ENCODE measurements at regions not wholly inside any gene's neighbourhood (a gene's known extent, or its start where the extent isn't known, plus 50 kb on each side); places are given as distances from the start of the nearest gene placed in this dataset.
A peak's percentile ranks its signal among the peaks of the same experiment; 100 is the strongest.

- Histone ChIP-seq H3K4me3 (no peak overlapping the region), H3K36me3 (no peaks in the 10 kb centered on the region), H3K27me3 (no peaks in the 10 kb centered on the region), H3K4me1 (peaks cover 0 to 17% (median 0%) of the 10 kb centered on the region in 9 donors), H3K27ac (peak overlapping the region in 3 of 10 donors; percentile 26 to 80 (median 31)), H3K9me3 (no peaks in the 10 kb centered on the region)
- intact Hi-C loops (cut with DNase I): no loop called here
- TF ChIP-seq, protein P1, sequence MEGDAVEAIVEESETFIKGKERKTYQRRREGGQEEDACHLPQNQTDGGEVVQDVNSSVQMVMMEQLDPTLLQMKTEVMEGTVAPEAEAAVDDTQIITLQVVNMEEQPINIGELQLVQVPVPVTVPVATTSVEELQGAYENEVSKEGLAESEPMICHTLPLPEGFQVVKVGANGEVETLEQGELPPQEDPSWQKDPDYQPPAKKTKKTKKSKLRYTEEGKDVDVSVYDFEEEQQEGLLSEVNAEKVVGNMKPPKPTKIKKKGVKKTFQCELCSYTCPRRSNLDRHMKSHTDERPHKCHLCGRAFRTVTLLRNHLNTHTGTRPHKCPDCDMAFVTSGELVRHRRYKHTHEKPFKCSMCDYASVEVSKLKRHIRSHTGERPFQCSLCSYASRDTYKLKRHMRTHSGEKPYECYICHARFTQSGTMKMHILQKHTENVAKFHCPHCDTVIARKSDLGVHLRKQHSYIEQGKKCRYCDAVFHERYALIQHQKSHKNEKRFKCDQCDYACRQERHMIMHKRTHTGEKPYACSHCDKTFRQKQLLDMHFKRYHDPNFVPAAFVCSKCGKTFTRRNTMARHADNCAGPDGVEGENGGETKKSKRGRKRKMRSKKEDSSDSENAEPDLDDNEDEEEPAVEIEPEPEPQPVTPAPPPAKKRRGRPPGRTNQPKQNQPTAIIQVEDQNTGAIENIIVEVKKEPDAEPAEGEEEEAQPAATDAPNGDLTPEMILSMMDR (IDR thresholded peaks at IDR 0.05): no peak
- ATAC-seq (no peak), DNase-seq (no peak)
- WGBS, 2 donors: 77 to 83% methylated on average over 3 of the region's 3 CpGs
Measured at GRCh38 chr5:34571677-34572041, 84.5 kb upstream of the RAI14 start.

DNA sequence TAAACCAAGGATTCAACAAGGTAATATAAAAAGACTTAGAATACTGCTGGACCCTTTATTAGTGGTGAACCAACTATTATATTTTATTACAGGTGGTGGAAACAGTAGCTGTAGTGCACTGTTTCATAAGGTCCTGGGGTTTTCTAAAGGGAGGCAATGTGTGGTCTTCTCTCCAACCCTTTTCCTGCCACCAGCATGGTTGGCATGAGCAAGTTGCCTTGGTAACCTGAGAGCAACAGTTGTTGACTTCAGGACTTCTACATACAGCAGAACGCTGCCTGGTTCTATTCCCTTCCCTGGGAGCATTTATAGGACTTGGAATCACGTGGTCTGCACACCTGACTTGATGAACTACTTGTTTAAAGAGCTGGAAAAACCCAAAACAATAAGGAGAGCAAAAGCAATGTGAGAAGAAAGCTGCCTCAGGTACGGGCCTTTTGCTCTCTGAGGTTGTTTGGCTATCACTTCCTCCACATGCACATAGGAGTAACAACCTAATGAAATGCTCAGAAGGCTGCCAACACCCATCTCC is 81.1 kb upstream of the RAI14 start:
- intact Hi-C loops (cut with DNase I): no loop called here
- Histone ChIP-seq H3K4me3 (no peak overlapping the region), H3K4me1 (peaks cover 0 to 17% (median 0%) of the 10 kb centered on the region in 9 donors), H3K36me3 (no peaks in the 10 kb centered on the region), H3K9me3 (peaks cover 0 to 5% (median 0%) of the 10 kb centered on the region in 11 donors), H3K27me3 (no peaks in the 10 kb centered on the region), H3K27ac (no peak overlapping the region)
- no peak for DNase-seq
- 78 to 86% methylated on average over 3 of the region's 3 CpGs for WGBS, 2 donors
- TF ChIP-seq, protein P1 (IDR thresholded peaks at IDR 0.05): no peak
- no peak for ATAC-seq

DNA sequence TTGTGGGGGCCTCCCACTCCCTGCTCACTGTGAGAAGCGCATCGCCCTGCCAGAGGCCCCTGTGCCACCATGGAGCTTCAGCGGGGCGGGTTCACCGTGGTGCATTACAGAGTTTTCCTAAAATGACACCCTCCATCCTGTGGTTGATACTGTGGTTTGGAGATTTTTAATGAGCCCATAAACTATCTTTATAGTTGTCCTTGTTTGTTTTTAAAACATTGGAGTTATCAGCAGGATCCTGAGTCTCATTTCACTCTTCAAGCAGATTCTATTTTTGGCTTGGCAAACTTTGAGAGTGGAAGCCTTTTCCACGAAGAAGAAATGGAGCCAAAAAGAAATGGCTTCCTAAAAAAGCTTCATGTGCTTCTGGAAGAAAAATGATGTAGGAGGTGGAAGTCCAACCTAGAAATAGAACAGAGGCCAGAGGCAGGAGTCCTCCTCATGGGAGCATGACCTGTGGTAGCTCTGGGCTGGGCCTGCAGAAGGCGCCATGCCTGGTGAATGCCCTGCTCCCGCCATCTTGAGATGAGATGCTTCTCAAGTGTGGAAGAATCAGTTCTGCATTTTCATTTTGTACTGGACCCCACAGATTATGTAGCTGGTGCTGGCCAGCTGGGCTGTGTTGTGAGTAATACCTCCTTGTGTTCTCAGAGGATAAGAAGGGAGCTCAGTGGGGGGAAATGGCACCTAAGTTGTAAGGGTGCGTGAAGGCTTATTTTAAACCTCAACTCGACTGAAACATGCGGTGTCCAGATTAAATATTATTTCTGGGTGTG is 79.0 kb upstream of the RAI14 start:
- no peaks in the 10 kb centered on the region for H3K36me3 ChIP-seq
- no peaks in the 10 kb centered on the region for H3K4me1 ChIP-seq
- H3K9me3 ChIP-seq: peaks cover 0 to 5% (median 0%) of the 10 kb centered on the region in 11 donors
- intact Hi-C loops (cut with DNase I): no loop called here
- ATAC-seq: no peak
- WGBS, 2 donors: 77 to 83% methylated on average over 11 of the region's 11 CpGs
- H3K27ac ChIP-seq: no peak overlapping the region
- no peak for DNase-seq
- H3K27me3 ChIP-seq: no peaks in the 10 kb centered on the region
- TF ChIP-seq, protein P1 (IDR thresholded peaks at IDR 0.05): no peak
- no peak overlapping the region for H3K4me3 ChIP-seq

DNA sequence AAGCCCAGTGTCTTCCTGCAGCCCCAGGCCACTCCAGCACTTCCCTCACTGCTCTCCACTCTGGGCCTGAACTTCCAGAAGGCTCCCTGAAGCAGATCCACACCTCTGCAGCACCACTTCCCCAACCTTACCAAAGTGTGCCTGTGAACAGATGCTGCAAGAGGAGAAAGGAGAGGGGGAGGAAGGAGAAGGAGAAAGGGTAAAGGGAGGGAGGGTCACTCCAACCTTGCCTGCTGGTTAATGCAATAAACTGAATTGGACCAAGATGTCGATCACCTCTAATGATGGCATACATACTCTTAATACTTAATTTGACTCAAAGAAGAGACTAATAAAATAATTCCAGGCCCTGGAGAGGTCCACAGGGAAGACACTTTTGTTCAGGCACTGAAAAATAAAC is 77.2 kb upstream of the RAI14 start:
- 98 to 100% methylated on average over 1 of the region's 1 CpG for WGBS, 2 donors
- Histone ChIP-seq H3K9me3 (peaks cover 0 to 5% (median 0%) of the 10 kb centered on the region in 11 donors), H3K4me3 (no peak overlapping the region), H3K27me3 (no peaks in the 10 kb centered on the region), H3K27ac (no peak overlapping the region), H3K36me3 (no peaks in the 10 kb centered on the region), H3K4me1 (peaks cover 0 to 4% (median 0%) of the 10 kb centered on the region in 9 donors)
- DNase-seq (no peak), ATAC-seq (no peak)
- intact Hi-C loops (cut with DNase I): no loop called here
- TF ChIP-seq, protein P1 (IDR thresholded peaks at IDR 0.05): no peak

All from heart right ventricle (tissue), 16 donors.